Ishikawa (cell line): ENCODE measurements at regions not wholly inside any gene's neighbourhood (a gene's known extent, or its start where the extent isn't known, plus 50 kb on each side); places are given as distances from the start of the nearest gene placed in this dataset.

Experiments
- CEBPB ChIP-seq: IDR thresholded peaks from 2 replicates; pipeline ENCODE4 v1.6.1; 2012
- CREB1 ChIP-seq: IDR thresholded peaks from 2 replicates; pipeline ENCODE4 v1.6.1; 2012; ENCODE audit warnings: low read depth
- EGR1 ChIP-seq: IDR thresholded peaks from 2 replicates; pipeline ENCODE4 v1.6.1; 2012
- EP300 ChIP-seq: IDR thresholded peaks from 2 replicates; pipeline ENCODE4 v1.6.1; 2012; ENCODE audit warnings: borderline replicate concordance
- FOXM1 ChIP-seq: IDR thresholded peaks from 2 replicates; pipeline ENCODE4 v1.6.1; 2012; ENCODE audit warnings: low read depth, borderline replicate concordance
- MAX ChIP-seq: IDR thresholded peaks from 2 replicates; pipeline ENCODE4 v1.6.1; 2012
- NFIC ChIP-seq: IDR thresholded peaks from 2 replicates; pipeline ENCODE4 v1.6.1; 2012
- RAD21 ChIP-seq: IDR thresholded peaks from 2 replicates; pipeline ENCODE4 v1.6.1; 2012; ENCODE audit warnings: low read depth
- TAF1 ChIP-seq: IDR thresholded peaks from 2 replicates; pipeline ENCODE4 v1.6.1; 2012; ENCODE audit warnings: low read depth, mild to moderate bottlenecking
- TCF12 ChIP-seq: IDR thresholded peaks from 2 replicates; pipeline ENCODE4 v1.6.1; 2012; ENCODE audit warnings: low read depth
- TEAD4 ChIP-seq: IDR thresholded peaks from 2 replicates; pipeline ENCODE4 v1.6.1; 2012
- USF1 ChIP-seq: IDR thresholded peaks from 2 replicates; pipeline ENCODE4 v1.6.1; 2012
- YY1 ChIP-seq: IDR thresholded peaks from 2 replicates; pipeline ENCODE4 v1.6.1; 2012; ENCODE audit warnings: low read depth
- ZBTB7A ChIP-seq: IDR thresholded peaks from 2 replicates; pipeline ENCODE4 v1.6.1; 2012; ENCODE audit warnings: low read depth
- TF ChIP-seq, protein P1 (sequence below): IDR thresholded peaks from 2 replicates; pipeline ENCODE4 v1.6.1; 2012; ENCODE audit warnings: low read depth, mild to moderate bottlenecking

DNA sequence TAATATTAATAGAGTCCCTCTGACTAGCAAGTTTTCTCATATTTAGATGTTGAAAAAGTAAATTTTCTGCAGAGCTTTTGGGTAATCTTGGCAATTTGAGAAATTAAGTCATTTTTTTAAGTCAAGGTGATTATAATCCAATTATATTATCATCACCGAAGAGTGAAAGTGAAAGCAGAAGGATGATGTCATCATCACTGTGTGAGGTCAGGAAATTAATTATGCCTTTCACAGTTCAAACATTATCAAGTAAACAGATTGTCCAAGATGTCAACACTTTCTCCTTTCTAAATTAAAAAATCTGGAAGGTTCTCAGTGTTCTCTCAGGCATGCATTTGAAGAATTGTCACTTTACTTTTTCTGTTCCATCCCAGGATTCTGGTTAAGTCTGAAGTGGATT lies 296.0 kb downstream of the TBX15 start:
- TF ChIP-seq RAD21 = no peak
- TF ChIP-seq TCF12 = no peak
- TF ChIP-seq TEAD4 = no peak
- no peak for TF ChIP-seq TAF1
- TF ChIP-seq EGR1 = no peak

DNA sequence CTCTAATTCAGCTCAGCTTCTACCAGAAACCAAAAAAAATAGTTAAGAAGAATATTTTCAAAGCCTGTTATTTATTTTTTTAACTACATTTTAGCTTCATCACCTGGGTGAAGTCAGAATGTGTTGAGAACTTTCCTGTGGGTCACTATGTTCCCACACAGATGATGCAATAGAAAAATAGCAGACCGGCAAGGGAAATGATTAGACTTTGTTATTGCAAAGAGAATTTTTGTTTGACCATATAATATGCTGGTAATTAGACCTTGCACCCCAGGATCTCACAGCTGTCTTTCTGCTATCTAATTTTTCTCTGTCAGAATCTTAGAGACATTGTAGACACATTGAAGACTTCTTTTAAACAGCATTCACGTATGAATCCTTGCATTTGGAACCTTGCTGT lies 299.3 kb downstream of the TBX15 start:
- TF ChIP-seq EP300 (no peak), TEAD4 (no peak), USF1 (no peak), CREB1 (no peak)

GRCh38 chr1:118661769-118662320 lies 326.3 kb downstream of the TBX15 start:
- no peak for TF ChIP-seq USF1
- no peak for TF ChIP-seq TCF12
- no peak for TF ChIP-seq MAX
- TF ChIP-seq, protein P1, sequence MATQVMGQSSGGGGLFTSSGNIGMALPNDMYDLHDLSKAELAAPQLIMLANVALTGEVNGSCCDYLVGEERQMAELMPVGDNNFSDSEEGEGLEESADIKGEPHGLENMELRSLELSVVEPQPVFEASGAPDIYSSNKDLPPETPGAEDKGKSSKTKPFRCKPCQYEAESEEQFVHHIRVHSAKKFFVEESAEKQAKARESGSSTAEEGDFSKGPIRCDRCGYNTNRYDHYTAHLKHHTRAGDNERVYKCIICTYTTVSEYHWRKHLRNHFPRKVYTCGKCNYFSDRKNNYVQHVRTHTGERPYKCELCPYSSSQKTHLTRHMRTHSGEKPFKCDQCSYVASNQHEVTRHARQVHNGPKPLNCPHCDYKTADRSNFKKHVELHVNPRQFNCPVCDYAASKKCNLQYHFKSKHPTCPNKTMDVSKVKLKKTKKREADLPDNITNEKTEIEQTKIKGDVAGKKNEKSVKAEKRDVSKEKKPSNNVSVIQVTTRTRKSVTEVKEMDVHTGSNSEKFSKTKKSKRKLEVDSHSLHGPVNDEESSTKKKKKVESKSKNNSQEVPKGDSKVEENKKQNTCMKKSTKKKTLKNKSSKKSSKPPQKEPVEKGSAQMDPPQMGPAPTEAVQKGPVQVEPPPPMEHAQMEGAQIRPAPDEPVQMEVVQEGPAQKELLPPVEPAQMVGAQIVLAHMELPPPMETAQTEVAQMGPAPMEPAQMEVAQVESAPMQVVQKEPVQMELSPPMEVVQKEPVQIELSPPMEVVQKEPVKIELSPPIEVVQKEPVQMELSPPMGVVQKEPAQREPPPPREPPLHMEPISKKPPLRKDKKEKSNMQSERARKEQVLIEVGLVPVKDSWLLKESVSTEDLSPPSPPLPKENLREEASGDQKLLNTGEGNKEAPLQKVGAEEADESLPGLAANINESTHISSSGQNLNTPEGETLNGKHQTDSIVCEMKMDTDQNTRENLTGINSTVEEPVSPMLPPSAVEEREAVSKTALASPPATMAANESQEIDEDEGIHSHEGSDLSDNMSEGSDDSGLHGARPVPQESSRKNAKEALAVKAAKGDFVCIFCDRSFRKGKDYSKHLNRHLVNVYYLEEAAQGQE = no peak
- no peak for TF ChIP-seq ZBTB7A
- no peak for TF ChIP-seq FOXM1
- TF ChIP-seq TEAD4 = no peak
- no peak for TF ChIP-seq TAF1
- TF ChIP-seq NFIC = no peak
- TF ChIP-seq EP300 = no peak
- no peak for TF ChIP-seq EGR1
- no peak for TF ChIP-seq CEBPB
- TF ChIP-seq CREB1 = no peak

DNA sequence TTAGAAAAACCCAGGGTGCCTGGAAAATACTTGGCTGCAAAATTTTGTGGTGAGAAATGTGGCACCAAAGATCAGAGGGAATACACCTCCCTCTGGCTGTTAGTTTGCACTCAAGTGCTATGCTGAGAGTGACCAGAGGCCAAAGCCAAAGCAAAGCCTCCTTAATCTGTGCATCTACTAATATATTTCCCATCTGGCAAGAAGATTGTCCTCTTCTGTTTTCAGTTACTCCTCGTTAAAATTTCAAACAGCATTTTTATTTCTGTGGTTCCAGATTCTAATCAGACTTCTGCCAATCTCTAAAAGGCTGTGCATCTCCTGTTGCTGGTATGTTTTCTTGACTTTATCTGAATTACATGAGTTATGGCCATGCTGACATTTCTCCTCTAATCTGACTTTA lies 327.4 kb downstream of the TBX15 start:
- TF ChIP-seq FOXM1 (no peak), NFIC (no peak), EGR1 (no peak), TEAD4 (no peak), TCF12 (no peak), EP300 (no peak), CEBPB (no peak), TAF1 (no peak), CREB1 (no peak), USF1 (no peak), RAD21 (no peak), ZBTB7A (no peak), MAX (no peak)
- TF ChIP-seq, protein P1 = no peak

DNA sequence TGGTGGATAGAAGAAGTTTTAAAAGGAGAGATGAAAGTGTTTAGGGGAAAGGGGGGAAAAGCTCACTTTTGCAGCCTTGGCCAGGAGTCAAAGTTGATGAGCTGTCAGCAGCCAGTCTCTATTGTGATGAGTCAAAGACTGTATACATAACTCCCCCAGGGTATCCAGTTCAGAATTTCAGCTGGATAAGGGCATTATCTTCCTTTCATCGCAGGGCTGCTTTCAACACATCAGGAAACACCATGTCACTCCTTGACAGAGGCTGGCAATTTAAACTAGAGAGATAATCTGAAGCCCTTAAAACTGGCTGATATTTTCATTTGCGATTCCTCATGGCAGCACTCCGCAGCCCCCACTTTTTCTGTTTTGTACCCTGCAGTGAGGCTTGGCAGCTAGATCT lies 328.5 kb downstream of the TBX15 start:
- TF ChIP-seq YY1 (no peak), RAD21 (no peak), USF1 (no peak), EGR1 (no peak), MAX (no peak), EP300 (no peak), TCF12 (no peak), TEAD4 (no peak), FOXM1 (no peak), CREB1 (no peak), NFIC (no peak), ZBTB7A (no peak), TAF1 (no peak), CEBPB (no peak)
- TF ChIP-seq, protein P1 = no peak
